ENCODE measurements at regions not wholly inside any gene's neighbourhood (a gene's known extent, or its start where the extent isn't known, plus 50 kb on each side); places are given as distances from the start of the nearest gene placed in this dataset.

DNA sequence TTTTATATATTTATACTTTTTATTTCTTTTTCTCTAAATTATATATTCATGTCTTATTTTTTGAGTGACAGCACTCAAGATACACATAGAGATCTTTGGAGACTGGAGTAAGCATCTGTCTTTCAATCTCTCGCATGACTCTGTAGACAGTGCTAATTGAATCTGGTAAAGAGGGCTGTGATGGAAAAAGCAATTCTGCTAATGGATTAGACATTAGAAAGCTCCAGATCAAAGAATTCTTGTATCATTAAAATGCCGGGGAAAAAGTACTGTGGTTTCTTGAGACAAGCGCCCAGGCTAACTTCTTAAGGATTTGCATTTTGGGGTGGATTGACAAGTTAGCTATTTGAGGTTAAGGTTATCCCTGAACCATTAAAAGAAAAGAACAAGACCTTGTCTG lies 383.1 kb upstream of the TNP1 start:
- TF ChIP-seq, protein P1, sequence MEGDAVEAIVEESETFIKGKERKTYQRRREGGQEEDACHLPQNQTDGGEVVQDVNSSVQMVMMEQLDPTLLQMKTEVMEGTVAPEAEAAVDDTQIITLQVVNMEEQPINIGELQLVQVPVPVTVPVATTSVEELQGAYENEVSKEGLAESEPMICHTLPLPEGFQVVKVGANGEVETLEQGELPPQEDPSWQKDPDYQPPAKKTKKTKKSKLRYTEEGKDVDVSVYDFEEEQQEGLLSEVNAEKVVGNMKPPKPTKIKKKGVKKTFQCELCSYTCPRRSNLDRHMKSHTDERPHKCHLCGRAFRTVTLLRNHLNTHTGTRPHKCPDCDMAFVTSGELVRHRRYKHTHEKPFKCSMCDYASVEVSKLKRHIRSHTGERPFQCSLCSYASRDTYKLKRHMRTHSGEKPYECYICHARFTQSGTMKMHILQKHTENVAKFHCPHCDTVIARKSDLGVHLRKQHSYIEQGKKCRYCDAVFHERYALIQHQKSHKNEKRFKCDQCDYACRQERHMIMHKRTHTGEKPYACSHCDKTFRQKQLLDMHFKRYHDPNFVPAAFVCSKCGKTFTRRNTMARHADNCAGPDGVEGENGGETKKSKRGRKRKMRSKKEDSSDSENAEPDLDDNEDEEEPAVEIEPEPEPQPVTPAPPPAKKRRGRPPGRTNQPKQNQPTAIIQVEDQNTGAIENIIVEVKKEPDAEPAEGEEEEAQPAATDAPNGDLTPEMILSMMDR (conservative IDR thresholded peaks at IDR 0.05; ENCODE audit: low read depth in 2 of 2): no peak
- TF ChIP-seq POLR2AphosphoS5 (IDR thresholded peaks at IDR 0.05; ENCODE audit: low read depth): no peak
- TF ChIP-seq CREB1 (CRISPR knock-in tag; IDR thresholded peaks at IDR 0.05; ENCODE audit: low read depth): no peak
- no peak for TF ChIP-seq EZH2 (IDR thresholded peaks at IDR 0.05; ENCODE audit: low read depth, unreplicated experiment)
